ENCODE measurements at regions not wholly inside any gene's neighbourhood (a gene's known extent, or its start where the extent isn't known, plus 50 kb on each side); places are given as distances from the start of the nearest gene placed in this dataset.

- Histone ChIP-seq H2AFZ (ENCODE audit: low read depth, low read length) (no peak overlapping the region), H3K27me3 (ENCODE audit: low read depth, low read length) (no peaks in the 10 kb centered on the region), H3K4me2 (ENCODE audit: low read length) (no peak overlapping the region), H3K4me1 (ENCODE audit: low read length) (peaks cover 63% of the 10 kb centered on the region), H3K36me3 (replicated peaks; ENCODE audit: low read depth, low read length) (no peaks in the 10 kb centered on the region), H3K79me2 (ENCODE audit: low read length) (peaks cover 3% of the 10 kb centered on the region; the same call in 1 of the 2 replicates), H4K20me1 (ENCODE audit: insufficient read depth, low read length) (no peaks in the 10 kb centered on the region), H3K9me3 (ENCODE audit: insufficient read depth, low read length) (no peaks in the 10 kb centered on the region), H3K4me3 (ENCODE audit: low read length) (no peak overlapping the region), H3K27ac (ENCODE audit: low read length) (no peak overlapping the region), H3K9ac (ENCODE audit: low read length) (no peak overlapping the region)
- no peak for TF ChIP-seq EZH2phosphoT487 (IDR thresholded peaks at IDR 0.05; ENCODE audit: low read depth)
- no peak for TF ChIP-seq CTCF (IDR thresholded peaks at IDR 0.05; ENCODE audit: low read depth, low read length)
These were observed 230.2 kb downstream of the AHR start for GRCh38 chr7:17528636-17529035.

GRCh38 chr7:17530244-17530643 is 231.8 kb downstream of the AHR start:
- Histone ChIP-seq H3K9me3 (ENCODE audit: insufficient read depth, low read length) (no peaks in the 10 kb centered on the region), H3K4me1 (ENCODE audit: low read length) (peaks cover 48% of the 10 kb centered on the region), H3K79me2 (ENCODE audit: low read length) (peaks cover 3% of the 10 kb centered on the region; the same call in 1 of the 2 replicates), H3K4me2 (ENCODE audit: low read length) (peak overlapping the region; percentile 55), H3K27ac (ENCODE audit: low read length) (peak overlapping the region; percentile 37), H2AFZ (ENCODE audit: low read depth, low read length) (peak overlapping the region; percentile 83), H3K36me3 (replicated peaks; ENCODE audit: low read depth, low read length) (no peaks in the 10 kb centered on the region), H3K9ac (ENCODE audit: low read length) (peak overlapping the region; percentile 55), H4K20me1 (ENCODE audit: insufficient read depth, low read length) (no peaks in the 10 kb centered on the region), H3K4me3 (ENCODE audit: low read length) (no peak overlapping the region), H3K27me3 (ENCODE audit: low read depth, low read length) (no peaks in the 10 kb centered on the region)
- TF ChIP-seq EZH2phosphoT487 (IDR thresholded peaks at IDR 0.05; ENCODE audit: low read depth) (no peak), CTCF (IDR thresholded peaks at IDR 0.05; ENCODE audit: low read depth, low read length) (no peak)

- Histone ChIP-seq H3K4me1 (ENCODE audit: low read length) (peaks cover 41% of the 10 kb centered on the region), H3K27me3 (ENCODE audit: low read depth, low read length) (no peaks in the 10 kb centered on the region), H3K4me2 (ENCODE audit: low read length) (peak overlapping the region; percentile 55), H4K20me1 (ENCODE audit: insufficient read depth, low read length) (no peaks in the 10 kb centered on the region), H3K79me2 (ENCODE audit: low read length) (peaks cover under 1% of the 10 kb centered on the region; the same call in 1 of the 2 replicates), H3K4me3 (ENCODE audit: low read length) (peak overlapping the region; percentile 67), H3K36me3 (replicated peaks; ENCODE audit: low read depth, low read length) (no peaks in the 10 kb centered on the region), H3K27ac (ENCODE audit: low read length) (peak overlapping the region; percentile 40), H3K9me3 (ENCODE audit: insufficient read depth, low read length) (no peaks in the 10 kb centered on the region), H2AFZ (ENCODE audit: low read depth, low read length) (no peak overlapping the region; the same call in 1 of the 2 replicates), H3K9ac (ENCODE audit: low read length) (peak overlapping the region; percentile 55)
- TF ChIP-seq EZH2phosphoT487 (IDR thresholded peaks at IDR 0.05; ENCODE audit: low read depth) (no peak), CTCF (IDR thresholded peaks at IDR 0.05; ENCODE audit: low read depth, low read length) (peak; percentile 61)
These were observed 232.4 kb downstream of the AHR start for GRCh38 chr7:17530741-17531421.

GRCh38 chr7:17532861-17533404 is 234.5 kb downstream of the AHR start:
- H3K4me2 ChIP-seq (ENCODE audit: low read length) = no peak overlapping the region
- peaks cover 25% of the 10 kb centered on the region for H3K4me1 ChIP-seq (ENCODE audit: low read length)
- H3K9ac ChIP-seq (ENCODE audit: low read length) = no peak overlapping the region
- no peaks in the 10 kb centered on the region for H3K27me3 ChIP-seq (ENCODE audit: low read depth, low read length)
- no peak overlapping the region for H2AFZ ChIP-seq (ENCODE audit: low read depth, low read length)
- H3K4me3 ChIP-seq (ENCODE audit: low read length) = no peak overlapping the region
- no peaks in the 10 kb centered on the region for H3K9me3 ChIP-seq (ENCODE audit: insufficient read depth, low read length)
- no peaks in the 10 kb centered on the region for H3K79me2 ChIP-seq (ENCODE audit: low read length)
- no peaks in the 10 kb centered on the region for H3K36me3 ChIP-seq (replicated peaks; ENCODE audit: low read depth, low read length)
- no peak overlapping the region for H3K27ac ChIP-seq (ENCODE audit: low read length)
- TF ChIP-seq CTCF (IDR thresholded peaks at IDR 0.05; ENCODE audit: low read depth, low read length) (no peak), EZH2phosphoT487 (IDR thresholded peaks at IDR 0.05; ENCODE audit: low read depth) (no peak)
- H4K20me1 ChIP-seq (ENCODE audit: insufficient read depth, low read length) = no peaks in the 10 kb centered on the region
